Stomach smooth muscle (tissue), 2 donors: ENCODE measurements at regions not wholly inside any gene's neighbourhood (a gene's known extent, or its start where the extent isn't known, plus 50 kb on each side); places are given as distances from the start of the nearest gene placed in this dataset.

Source experiments
- H3K27ac ChIP-seq: one replicate; pipeline ENCODE4 v1.7.0; 2013; ENCODE audit warnings: mild to moderate bottlenecking, low read length, inconsistent platforms
- H3K27me3 ChIP-seq, 2 donors: one replicate each; pipeline ENCODE4 v1.7.0; 2013; ENCODE audit warnings: low read length in 2 of 2; ENCODE audit not compliant: insufficient read depth in 2 of 2, control insufficient read depth in 1 of 2
- H3K36me3 ChIP-seq, 2 donors: one replicate each; pipeline ENCODE4 v1.7.0; 2013; ENCODE audit warnings: low read length in 2 of 2; ENCODE audit not compliant: control insufficient read depth in 2 of 2, insufficient read depth in 2 of 2
- H3K4me1 ChIP-seq: one replicate; pipeline ENCODE4 v1.7.0; 2013; ENCODE audit warnings: low read length; ENCODE audit not compliant: control insufficient read depth, insufficient read depth
- H3K4me3 ChIP-seq, 2 donors: one replicate each; pipeline ENCODE4 v1.7.0; 2013; ENCODE audit warnings: low read length in 2 of 2
- H3K9ac ChIP-seq, 2 donors: one replicate each; pipeline ENCODE4 v1.7.0; 2013; ENCODE audit warnings: low read length in 2 of 2, mild to moderate bottlenecking in 1 of 2
- H3K9me3 ChIP-seq, 2 donors: one replicate each; pipeline ENCODE4 v1.7.0; 2013; ENCODE audit warnings: low read length in 2 of 2; ENCODE audit not compliant: control insufficient read depth in 2 of 2
- donor health status: healthy.
- donor health status: Pancreatic carcinoma.

DNA sequence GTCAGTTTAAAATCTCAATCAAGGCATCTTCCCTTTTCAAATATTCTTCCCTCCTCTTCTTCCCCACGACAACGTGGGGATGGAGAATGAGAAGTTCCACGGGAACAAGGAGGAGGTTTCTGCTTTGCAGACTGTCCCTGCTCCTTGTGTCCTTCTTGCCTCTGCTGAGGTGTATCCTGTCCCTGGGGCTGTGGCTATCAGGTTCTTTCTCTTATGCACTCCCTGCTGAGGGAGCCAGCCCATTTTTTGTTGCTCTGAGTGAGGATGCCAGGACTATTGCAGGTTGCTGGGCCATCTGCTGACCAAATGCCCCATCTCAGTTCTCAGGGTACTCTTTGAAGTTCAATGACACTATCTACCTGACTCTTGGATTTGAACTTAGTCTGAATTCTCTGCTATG is 533.6 kb downstream of the RNF144B start:
- H3K4me1 ChIP-seq = no peaks in the 10 kb centered on the region
- no peaks in the 10 kb centered on the region for H3K36me3 ChIP-seq
- H3K27ac ChIP-seq = no peak overlapping the region
- H3K9ac ChIP-seq = no peak overlapping the region
- H3K27me3 ChIP-seq = no peaks in the 10 kb centered on the region
- H3K9me3 ChIP-seq = no peaks in the 10 kb centered on the region
- H3K4me3 ChIP-seq = no peak overlapping the region

- Histone ChIP-seq H3K36me3 (no peaks in the 10 kb centered on the region), H3K9ac (no peak overlapping the region), H3K9me3 (no peaks in the 10 kb centered on the region), H3K27me3 (no peaks in the 10 kb centered on the region), H3K4me3 (no peak overlapping the region), H3K4me1 (no peaks in the 10 kb centered on the region), H3K27ac (no peak overlapping the region)
Observed at GRCh38 chr6:18931086-18931485, 543.9 kb downstream of the RNF144B start.

DNA sequence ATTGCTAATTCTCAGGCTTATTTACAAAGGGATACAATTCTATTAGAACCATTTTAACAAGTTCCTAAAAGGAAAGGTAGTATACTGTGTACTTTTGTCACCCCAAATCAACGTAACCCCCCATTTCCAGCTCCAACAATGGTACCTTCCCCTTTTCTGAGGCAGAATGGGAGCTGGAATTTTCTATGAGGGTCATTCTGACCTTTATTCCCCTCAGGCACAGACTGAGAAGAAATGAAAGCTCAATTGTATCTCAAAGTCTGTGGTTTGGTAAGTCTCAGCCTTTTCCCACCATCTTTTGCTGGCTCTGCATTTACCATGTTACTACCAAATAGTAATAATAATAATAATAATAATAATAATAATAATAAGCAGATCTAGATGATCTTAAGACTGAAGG is 571.0 kb downstream of the RNF144B start:
- no peaks in the 10 kb centered on the region for H3K4me1 ChIP-seq
- H3K27ac ChIP-seq = no peak overlapping the region
- H3K36me3 ChIP-seq = no peaks in the 10 kb centered on the region
- no peak overlapping the region for H3K9ac ChIP-seq
- H3K4me3 ChIP-seq = no peak overlapping the region
- no peaks in the 10 kb centered on the region for H3K27me3 ChIP-seq
- H3K9me3 ChIP-seq = no peaks in the 10 kb centered on the region

DNA sequence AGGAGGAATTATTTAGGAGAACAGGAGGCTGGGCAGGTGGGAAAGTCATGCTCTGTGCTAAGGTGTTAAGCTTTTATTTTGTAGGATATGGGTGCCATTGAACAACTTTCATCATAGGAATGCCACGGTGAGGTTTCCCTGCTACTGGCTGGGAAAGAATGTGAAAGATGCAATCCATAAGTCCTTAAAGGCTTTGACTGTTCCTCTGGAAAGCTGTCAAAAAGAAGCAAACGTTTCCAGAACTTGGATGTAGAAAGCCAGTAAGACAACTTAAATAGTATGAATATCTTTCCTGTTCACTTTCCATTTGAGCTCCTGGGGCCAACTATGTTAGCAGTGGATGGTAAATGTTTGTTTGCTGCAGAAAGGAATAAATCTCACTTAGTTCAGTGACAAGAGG is 574.4 kb downstream of the RNF144B start:
- Histone ChIP-seq H3K36me3 (no peaks in the 10 kb centered on the region), H3K4me1 (no peaks in the 10 kb centered on the region), H3K9me3 (no peaks in the 10 kb centered on the region)

DNA sequence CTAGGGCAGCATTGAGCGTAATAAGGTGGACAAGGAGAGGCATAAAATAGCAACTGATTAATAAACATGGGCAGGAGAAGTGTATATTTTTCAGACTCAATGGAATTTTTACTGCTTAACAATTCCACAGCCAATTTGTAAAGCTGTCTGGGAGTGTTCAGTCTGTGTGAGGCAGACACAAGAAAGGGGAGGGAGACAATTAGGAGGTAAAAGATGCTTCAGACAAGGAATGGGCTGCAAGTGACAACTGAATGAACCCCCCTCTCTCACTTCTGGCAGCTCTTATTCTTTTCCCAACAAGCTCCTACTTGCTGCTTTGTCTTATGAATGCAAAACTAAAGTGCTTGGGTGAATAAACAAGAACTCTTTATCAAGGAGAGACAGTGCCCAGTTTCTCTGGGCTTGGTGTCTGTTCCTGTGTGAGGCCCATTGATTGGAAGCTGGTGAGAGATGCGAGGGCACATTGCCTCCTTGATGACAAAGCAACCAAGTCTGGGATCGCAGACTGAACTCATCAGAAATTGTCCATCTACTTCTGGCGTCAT is 575.3 kb downstream of the RNF144B start:
- Histone ChIP-seq H3K27ac (no peak overlapping the region), H3K4me1 (no peaks in the 10 kb centered on the region), H3K9me3 (no peaks in the 10 kb centered on the region), H3K4me3 (no peak overlapping the region), H3K27me3 (no peaks in the 10 kb centered on the region), H3K9ac (no peak overlapping the region), H3K36me3 (no peaks in the 10 kb centered on the region)

More for the DNA sequence above, 574.4 kb downstream of the RNF144B start:
- Histone ChIP-seq H3K27me3 (no peaks in the 10 kb centered on the region), H3K4me3 (no peak overlapping the region), H3K9ac (no peak overlapping the region), H3K27ac (no peak overlapping the region)

DNA sequence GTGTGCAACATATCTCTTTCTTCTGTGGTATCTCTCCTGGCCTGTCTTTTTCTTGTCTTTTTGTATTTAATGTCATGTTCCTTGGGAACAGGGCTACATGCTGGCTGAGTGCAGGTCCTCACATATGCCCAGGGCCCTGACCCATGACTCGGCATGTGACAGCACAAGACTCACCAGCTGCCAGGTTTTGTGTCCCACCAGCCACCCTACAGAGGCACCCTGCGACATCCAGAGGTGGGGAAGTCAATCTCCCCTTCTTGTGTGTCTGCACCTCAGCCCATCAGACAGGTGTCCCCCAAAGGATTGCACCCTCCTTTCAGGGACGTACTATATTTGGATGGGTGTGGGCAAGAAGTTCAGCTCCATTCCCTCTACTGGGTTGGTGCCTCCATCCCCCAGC is 576.3 kb downstream of the RNF144B start:
- H3K4me1 ChIP-seq = no peaks in the 10 kb centered on the region
- H3K27me3 ChIP-seq = no peaks in the 10 kb centered on the region
- H3K36me3 ChIP-seq = no peaks in the 10 kb centered on the region
- no peak overlapping the region for H3K9ac ChIP-seq
- no peaks in the 10 kb centered on the region for H3K9me3 ChIP-seq
- no peak overlapping the region for H3K27ac ChIP-seq
- H3K4me3 ChIP-seq = no peak overlapping the region

DNA sequence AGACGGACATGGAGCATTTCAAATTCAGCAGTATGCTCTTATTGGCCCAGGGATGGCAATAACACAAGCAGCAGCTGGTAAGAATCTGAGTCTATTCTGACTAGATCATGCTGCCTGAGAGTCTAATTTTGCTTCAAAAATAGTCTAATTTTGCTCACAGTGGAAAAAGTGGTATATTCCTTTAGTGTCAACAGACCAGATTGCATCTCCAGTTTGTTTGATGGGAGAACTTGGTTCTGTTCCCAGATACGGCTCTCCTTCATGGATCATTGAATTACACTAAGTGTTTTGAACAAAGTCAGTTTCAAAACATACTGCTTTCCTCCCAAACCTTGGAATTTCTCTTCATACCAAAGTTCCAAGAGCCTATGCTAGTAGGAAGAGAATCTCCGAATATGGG is 586.1 kb downstream of the RNF144B start:
- no peaks in the 10 kb centered on the region for H3K36me3 ChIP-seq

GRCh38 chr6:18976091-18976490 is 588.9 kb downstream of the RNF144B start:
- H3K27ac ChIP-seq = no peak overlapping the region
- H3K36me3 ChIP-seq = no peaks in the 10 kb centered on the region
- H3K9ac ChIP-seq = no peak overlapping the region
- H3K4me3 ChIP-seq = no peak overlapping the region
- no peaks in the 10 kb centered on the region for H3K4me1 ChIP-seq
- H3K9me3 ChIP-seq = no peaks in the 10 kb centered on the region
- no peaks in the 10 kb centered on the region for H3K27me3 ChIP-seq

More for the DNA sequence above, 586.1 kb downstream of the RNF144B start:
- H3K9me3 ChIP-seq = no peaks in the 10 kb centered on the region
- no peak overlapping the region for H3K4me3 ChIP-seq
- no peaks in the 10 kb centered on the region for H3K27me3 ChIP-seq
- H3K9ac ChIP-seq = no peak overlapping the region
- H3K27ac ChIP-seq = no peak overlapping the region
- no peaks in the 10 kb centered on the region for H3K4me1 ChIP-seq

DNA sequence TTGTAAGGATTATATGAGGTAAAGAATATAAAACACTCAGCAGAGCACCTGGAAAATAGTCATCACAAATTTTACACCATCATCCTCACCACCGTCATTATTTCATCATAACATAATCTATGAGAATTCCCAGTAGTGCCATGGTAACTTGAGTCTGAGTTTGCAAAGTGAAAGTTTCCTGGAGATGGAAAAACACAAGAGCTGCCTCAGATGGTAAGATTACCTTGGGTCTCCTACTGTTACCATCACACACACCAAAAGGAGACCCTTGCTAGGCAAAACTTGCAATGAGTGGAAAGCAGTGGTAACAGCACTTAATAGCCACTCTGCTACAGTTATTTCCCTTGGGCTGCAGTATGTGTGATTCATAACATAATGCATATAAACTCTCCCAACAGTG is 589.8 kb downstream of the RNF144B start:
- H3K36me3 ChIP-seq = no peaks in the 10 kb centered on the region
- no peaks in the 10 kb centered on the region for H3K27me3 ChIP-seq
- no peak overlapping the region for H3K9ac ChIP-seq
- no peaks in the 10 kb centered on the region for H3K9me3 ChIP-seq
- H3K4me1 ChIP-seq = no peaks in the 10 kb centered on the region
- H3K4me3 ChIP-seq = no peak overlapping the region
- no peak overlapping the region for H3K27ac ChIP-seq

- no peaks in the 10 kb centered on the region for H3K27me3 ChIP-seq
- no peak overlapping the region for H3K27ac ChIP-seq
- no peak overlapping the region for H3K9ac ChIP-seq
Observed at GRCh38 chr6:18978337-18979128, 591.4 kb downstream of the RNF144B start.

DNA sequence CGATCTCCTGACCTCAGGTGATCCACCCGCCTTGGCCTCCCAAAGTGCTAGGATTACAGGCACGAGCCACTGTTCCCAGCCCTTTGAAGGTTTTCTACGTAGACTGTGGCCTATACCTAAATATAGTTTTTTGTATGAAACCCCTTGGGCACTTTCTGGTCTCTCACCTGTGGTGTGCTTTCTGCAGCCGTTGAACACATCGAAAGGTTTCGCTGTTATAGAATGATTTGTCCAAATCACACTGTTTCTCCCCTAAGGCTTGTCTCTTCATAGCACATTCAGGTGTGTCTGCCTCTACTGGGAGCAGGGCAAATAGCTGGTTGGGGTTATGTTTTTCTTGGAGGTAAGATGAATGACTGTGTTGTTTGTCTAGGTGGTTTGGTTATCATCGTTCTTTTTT is 597.9 kb downstream of the RNF144B start:
- H3K36me3 ChIP-seq = no peaks in the 10 kb centered on the region

More at GRCh38 chr6:18978337-18979128, 591.4 kb downstream of the RNF144B start:
- H3K4me3 ChIP-seq = no peak overlapping the region
- no peaks in the 10 kb centered on the region for H3K36me3 ChIP-seq
- H3K4me1 ChIP-seq = no peaks in the 10 kb centered on the region
- peaks cover 0 to 2% of the 10 kb centered on the region in 2 donors for H3K9me3 ChIP-seq

More for the DNA sequence above, 597.9 kb downstream of the RNF144B start:
- Histone ChIP-seq H3K27me3 (no peaks in the 10 kb centered on the region), H3K9me3 (peaks cover 0 to 2% of the 10 kb centered on the region in 2 donors), H3K27ac (no peak overlapping the region), H3K4me3 (no peak overlapping the region), H3K4me1 (no peaks in the 10 kb centered on the region), H3K9ac (no peak overlapping the region)
